CD4-positive, alpha-beta T cell treated with Interleukin-10 for 1 hour (primary cell): ENCODE measurements at regions not wholly inside any gene's neighbourhood (a gene's known extent, or its start where the extent isn't known, plus 50 kb on each side); places are given as distances from the start of the nearest gene placed in this dataset.

ENCODE experiments used
- DNase-seq: peaks from one replicate; pipeline ENCODE4 v3.0.0-alpha.2; 2020

DNA sequence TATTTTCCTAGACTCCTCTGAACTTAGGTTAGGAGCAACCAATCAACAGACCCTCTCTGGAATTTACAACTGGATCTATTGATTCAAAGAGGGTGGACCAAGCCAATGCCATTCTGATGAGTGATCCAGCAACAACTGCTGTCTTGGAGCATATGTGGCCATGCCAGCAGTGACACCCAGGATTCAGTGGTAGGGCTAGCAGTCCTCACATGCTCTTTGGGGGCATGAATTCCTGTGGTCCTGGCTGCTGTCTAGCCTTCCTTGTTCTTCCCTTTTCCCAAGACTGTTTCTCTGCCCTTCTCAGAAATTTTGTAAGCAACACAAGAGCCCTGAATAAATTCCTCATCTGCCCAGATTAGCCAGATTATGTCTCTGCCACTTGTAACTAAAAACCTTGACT, 61.5 kb upstream of the GATB start:
- no peak for DNase-seq

DNA sequence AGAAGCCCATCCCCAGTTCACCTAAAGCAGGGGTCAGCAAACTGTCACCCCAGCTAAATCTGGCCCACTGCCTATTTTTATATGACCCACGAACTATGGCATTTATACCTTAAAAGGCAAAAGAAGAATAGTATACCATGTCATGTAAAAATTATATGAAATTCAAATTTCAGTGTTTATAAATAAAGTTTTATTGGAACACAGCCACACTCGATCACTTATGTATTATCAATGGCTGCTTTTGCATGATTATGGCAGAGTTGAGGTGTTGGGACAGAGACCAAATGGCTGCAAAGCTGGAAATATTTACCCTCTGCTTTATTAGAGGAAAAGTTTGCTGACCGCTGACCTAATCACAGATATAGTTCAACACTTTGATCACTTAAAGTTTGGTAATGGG, 59.2 kb upstream of the GATB start:
- DNase-seq: no peak

DNA sequence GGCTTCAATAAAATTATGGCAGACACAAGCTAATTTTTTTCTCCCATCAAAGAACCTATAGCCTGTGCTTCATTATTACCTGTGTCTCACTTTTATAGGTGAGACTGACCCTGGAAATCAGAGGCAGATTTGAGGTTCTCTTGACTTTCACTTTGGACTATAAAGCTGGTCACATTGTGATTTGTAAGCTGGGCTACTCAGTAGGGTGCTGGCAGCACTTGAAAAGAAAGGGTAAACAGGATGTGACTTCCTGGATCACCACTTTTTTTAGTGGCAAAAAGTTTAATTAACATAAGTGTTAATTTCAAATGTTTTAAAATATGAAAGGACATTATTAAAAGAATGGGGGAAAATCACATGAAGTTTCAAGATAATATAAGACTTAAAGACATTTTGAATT, 50.6 kb upstream of the GATB start:
- no peak for DNase-seq
